ENCODE measurements at regions not wholly inside any gene's neighbourhood (a gene's known extent, or its start where the extent isn't known, plus 50 kb on each side); places are given as distances from the start of the nearest gene placed in this dataset.

DNA sequence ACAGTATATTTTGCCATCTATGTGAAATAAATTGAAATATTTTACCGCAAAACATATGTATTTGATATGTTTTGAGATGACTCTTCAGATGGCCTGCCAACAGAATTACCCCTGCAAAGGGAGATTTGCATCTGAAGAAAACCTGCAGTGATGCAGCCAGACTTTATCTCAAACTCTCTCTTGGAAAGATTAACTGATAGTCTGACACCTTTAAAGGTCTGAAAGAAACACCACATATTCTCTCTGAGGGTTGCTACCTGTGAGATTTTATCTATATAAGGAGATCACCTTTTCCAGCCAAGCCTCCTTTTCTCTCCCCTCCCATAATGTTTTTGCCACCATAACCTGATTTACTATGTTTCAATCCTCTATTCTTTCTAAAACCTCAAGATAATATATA, 1106.3 kb upstream of the IGFBP7 start:
- Histone ChIP-seq H2AFZ (no peak overlapping the region), H3K79me2 (replicated peaks; ENCODE audit: insufficient read depth) (no peaks in the 10 kb centered on the region), H3K27ac (ENCODE audit: low read depth) (no peak overlapping the region), H3K4me1 (ENCODE audit: insufficient read depth) (peaks cover 20% of the 10 kb centered on the region), H4K20me1 (replicated peaks; ENCODE audit: insufficient read depth) (no peaks in the 10 kb centered on the region), H3K4me2 (no peak overlapping the region), H3K27me3 (ENCODE audit: insufficient read depth) (no peaks in the 10 kb centered on the region), H3K9me2 (ENCODE audit: insufficient read depth) (peaks cover 17% of the 10 kb centered on the region), H3K36me3 (ENCODE audit: insufficient read depth) (0 out of 2 replicates have a peak, but pooled peaks cover 3% of the 10 kb centered on the region), H3K4me3 (no peak overlapping the region), H3F3A (replicated peaks; ENCODE audit: low read depth) (no peaks in the 10 kb centered on the region)
- Mint-ChIP-seq H3K9me3 (no peaks in the 10 kb centered on the region), H3K4me3 (no peak overlapping the region), H3K27ac (0 out of 2 replicates have a peak overlapping the region, but pooled peaks have one; percentile 41), H3K27me3 (ENCODE audit: insufficient read depth, low read depth, poor library complexity) (peaks cover 5% of the 10 kb centered on the region), H3K4me1 (peaks cover 40% of the 10 kb centered on the region), H3K36me3 (ENCODE audit: low read depth) (peaks cover 3% of the 10 kb centered on the region; the same call in 1 of the 3 replicates)
- TF ChIP-seq CTCF (conservative IDR thresholded peaks at IDR 0.05; ENCODE audit: low read depth in 2 of 2) (no peak), EZH2 (IDR thresholded peaks at IDR 0.05; ENCODE audit: low read depth, unreplicated experiment) (no peak), ZNF331 (CRISPR knock-in tag; IDR thresholded peaks at IDR 0.05; ENCODE audit: low read depth) (no peak), EZH2phosphoT487 (IDR thresholded peaks at IDR 0.05; ENCODE audit: unreplicated experiment) (no peak), JUNB (IDR thresholded peaks at IDR 0.05; ENCODE audit: unreplicated experiment) (no peak), STAT1 (IDR thresholded peaks at IDR 0.05; ENCODE audit: unreplicated experiment) (no peak), CREB1 (CRISPR knock-in tag; IDR thresholded peaks at IDR 0.05; ENCODE audit: low read depth) (no peak), ZNF114 (CRISPR knock-in tag; IDR thresholded peaks at IDR 0.05) (no peak), POLR2AphosphoS5 (IDR thresholded peaks at IDR 0.05; ENCODE audit: low read depth) (no peak), NANOG (IDR thresholded peaks at IDR 0.05; ENCODE audit: borderline replicate concordance) (no peak)
- TF ChIP-seq, protein P1, sequence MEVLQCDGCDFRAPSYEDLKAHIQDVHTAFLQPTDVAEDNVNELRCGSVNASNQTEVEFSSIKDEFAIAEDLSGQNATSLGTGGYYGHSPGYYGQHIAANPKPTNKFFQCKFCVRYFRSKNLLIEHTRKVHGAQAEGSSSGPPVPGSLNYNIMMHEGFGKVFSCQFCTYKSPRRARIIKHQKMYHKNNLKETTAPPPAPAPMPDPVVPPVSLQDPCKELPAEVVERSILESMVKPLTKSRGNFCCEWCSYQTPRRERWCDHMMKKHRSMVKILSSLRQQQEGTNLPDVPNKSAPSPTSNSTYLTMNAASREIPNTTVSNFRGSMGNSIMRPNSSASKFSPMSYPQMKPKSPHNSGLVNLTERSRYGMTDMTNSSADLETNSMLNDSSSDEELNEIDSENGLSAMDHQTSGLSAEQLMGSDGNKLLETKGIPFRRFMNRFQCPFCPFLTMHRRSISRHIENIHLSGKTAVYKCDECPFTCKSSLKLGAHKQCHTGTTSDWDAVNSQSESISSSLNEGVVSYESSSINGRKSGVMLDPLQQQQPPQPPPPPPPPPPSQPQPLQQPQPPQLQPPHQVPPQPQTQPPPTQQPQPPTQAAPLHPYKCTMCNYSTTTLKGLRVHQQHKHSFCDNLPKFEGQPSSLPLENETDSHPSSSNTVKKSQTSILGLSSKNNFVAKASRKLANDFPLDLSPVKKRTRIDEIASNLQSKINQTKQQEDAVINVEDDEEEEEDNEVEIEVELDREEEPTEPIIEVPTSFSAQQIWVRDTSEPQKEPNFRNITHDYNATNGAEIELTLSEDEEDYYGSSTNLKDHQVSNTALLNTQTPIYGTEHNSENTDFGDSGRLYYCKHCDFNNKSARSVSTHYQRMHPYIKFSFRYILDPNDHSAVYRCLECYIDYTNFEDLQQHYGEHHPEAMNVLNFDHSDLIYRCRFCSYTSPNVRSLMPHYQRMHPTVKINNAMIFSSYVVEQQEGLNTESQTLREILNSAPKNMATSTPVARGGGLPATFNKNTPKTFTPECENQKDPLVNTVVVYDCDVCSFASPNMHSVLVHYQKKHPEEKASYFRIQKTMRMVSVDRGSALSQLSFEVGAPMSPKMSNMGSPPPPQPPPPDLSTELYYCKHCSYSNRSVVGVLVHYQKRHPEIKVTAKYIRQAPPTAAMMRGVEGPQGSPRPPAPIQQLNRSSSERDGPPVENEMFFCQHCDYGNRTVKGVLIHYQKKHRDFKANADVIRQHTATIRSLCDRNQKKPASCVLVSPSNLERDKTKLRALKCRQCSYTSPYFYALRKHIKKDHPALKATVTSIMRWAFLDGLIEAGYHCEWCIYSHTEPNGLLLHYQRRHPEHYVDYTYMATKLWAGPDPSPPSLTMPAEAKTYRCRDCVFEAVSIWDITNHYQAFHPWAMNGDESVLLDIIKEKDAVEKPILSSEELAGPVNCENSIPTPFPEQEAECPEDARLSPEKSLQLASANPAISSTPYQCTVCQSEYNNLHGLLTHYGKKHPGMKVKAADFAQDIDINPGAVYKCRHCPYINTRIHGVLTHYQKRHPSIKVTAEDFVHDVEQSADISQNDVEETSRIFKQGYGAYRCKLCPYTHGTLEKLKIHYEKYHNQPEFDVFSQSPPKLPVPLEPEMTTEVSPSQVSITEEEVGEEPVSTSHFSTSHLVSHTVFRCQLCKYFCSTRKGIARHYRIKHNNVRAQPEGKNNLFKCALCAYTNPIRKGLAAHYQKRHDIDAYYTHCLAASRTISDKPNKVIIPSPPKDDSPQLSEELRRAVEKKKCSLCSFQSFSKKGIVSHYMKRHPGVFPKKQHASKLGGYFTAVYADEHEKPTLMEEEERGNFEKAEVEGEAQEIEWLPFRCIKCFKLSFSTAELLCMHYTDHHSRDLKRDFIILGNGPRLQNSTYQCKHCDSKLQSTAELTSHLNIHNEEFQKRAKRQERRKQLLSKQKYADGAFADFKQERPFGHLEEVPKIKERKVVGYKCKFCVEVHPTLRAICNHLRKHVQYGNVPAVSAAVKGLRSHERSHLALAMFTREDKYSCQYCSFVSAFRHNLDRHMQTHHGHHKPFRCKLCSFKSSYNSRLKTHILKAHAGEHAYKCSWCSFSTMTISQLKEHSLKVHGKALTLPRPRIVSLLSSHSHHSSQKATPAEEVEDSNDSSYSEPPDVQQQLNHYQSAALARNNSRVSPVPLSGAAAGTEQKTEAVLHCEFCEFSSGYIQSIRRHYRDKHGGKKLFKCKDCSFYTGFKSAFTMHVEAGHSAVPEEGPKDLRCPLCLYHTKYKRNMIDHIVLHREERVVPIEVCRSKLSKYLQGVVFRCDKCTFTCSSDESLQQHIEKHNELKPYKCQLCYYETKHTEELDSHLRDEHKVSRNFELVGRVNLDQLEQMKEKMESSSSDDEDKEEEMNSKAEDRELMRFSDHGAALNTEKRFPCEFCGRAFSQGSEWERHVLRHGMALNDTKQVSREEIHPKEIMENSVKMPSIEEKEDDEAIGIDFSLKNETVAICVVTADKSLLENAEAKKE (CRISPR knock-in tag; IDR thresholded peaks at IDR 0.05): no peak
- TF ChIP-seq, protein P2, sequence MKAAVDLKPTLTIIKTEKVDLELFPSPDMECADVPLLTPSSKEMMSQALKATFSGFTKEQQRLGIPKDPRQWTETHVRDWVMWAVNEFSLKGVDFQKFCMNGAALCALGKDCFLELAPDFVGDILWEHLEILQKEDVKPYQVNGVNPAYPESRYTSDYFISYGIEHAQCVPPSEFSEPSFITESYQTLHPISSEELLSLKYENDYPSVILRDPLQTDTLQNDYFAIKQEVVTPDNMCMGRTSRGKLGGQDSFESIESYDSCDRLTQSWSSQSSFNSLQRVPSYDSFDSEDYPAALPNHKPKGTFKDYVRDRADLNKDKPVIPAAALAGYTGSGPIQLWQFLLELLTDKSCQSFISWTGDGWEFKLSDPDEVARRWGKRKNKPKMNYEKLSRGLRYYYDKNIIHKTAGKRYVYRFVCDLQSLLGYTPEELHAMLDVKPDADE (IDR thresholded peaks at IDR 0.05): no peak
- TF ChIP-seq, protein P3, sequence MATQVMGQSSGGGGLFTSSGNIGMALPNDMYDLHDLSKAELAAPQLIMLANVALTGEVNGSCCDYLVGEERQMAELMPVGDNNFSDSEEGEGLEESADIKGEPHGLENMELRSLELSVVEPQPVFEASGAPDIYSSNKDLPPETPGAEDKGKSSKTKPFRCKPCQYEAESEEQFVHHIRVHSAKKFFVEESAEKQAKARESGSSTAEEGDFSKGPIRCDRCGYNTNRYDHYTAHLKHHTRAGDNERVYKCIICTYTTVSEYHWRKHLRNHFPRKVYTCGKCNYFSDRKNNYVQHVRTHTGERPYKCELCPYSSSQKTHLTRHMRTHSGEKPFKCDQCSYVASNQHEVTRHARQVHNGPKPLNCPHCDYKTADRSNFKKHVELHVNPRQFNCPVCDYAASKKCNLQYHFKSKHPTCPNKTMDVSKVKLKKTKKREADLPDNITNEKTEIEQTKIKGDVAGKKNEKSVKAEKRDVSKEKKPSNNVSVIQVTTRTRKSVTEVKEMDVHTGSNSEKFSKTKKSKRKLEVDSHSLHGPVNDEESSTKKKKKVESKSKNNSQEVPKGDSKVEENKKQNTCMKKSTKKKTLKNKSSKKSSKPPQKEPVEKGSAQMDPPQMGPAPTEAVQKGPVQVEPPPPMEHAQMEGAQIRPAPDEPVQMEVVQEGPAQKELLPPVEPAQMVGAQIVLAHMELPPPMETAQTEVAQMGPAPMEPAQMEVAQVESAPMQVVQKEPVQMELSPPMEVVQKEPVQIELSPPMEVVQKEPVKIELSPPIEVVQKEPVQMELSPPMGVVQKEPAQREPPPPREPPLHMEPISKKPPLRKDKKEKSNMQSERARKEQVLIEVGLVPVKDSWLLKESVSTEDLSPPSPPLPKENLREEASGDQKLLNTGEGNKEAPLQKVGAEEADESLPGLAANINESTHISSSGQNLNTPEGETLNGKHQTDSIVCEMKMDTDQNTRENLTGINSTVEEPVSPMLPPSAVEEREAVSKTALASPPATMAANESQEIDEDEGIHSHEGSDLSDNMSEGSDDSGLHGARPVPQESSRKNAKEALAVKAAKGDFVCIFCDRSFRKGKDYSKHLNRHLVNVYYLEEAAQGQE (IDR thresholded peaks at IDR 0.05; ENCODE audit: unreplicated experiment): no peak
- DNase-seq (ENCODE audit: low spot score) (no peak), ATAC-seq (no peak)

Measured in GM23338 (cell line).